Right lobe of liver (tissue), 4 donors: ENCODE measurements at regions not wholly inside any gene's neighbourhood (a gene's known extent, or its start where the extent isn't known, plus 50 kb on each side); places are given as distances from the start of the nearest gene placed in this dataset.

ENCODE experiments used
- CTCF ChIP-seq, 4 donors: fragments of 200-600 bp in 3 of 4; fragments of 450-650 bp in 1 of 4; IDR thresholded peaks; one replicate each; pipeline versions ENCODE4 v1.5.1 to v1.8.0; 2016 to 2022; ENCODE audit warnings: antibody characterized with exemption in 4 of 4, mild to moderate bottlenecking in 2 of 4
- POLR2A ChIP-seq: fragments of 450-650 bp; IDR thresholded peaks from one replicate; pipeline ENCODE4 v1.6.1; 2017; ENCODE audit warnings: antibody characterized with exemption, mild to moderate bottlenecking
- donor health status: DM: no; HTN: no; CAD: no.
- donor health status: DM: no; HTN: no; CAD: no.
- donor health status: DM: no; HTN: yes; CAD: no.

GRCh38 chr5:86686046-86686445, 68.3 kb downstream of the COX7C start:
- no peak for TF ChIP-seq CTCF (IDR thresholded peaks at IDR 0.05)
- TF ChIP-seq POLR2A: no peak
